ENCODE measurements at regions not wholly inside any gene's neighbourhood (a gene's known extent, or its start where the extent isn't known, plus 50 kb on each side); places are given as distances from the start of the nearest gene placed in this dataset.

DNA sequence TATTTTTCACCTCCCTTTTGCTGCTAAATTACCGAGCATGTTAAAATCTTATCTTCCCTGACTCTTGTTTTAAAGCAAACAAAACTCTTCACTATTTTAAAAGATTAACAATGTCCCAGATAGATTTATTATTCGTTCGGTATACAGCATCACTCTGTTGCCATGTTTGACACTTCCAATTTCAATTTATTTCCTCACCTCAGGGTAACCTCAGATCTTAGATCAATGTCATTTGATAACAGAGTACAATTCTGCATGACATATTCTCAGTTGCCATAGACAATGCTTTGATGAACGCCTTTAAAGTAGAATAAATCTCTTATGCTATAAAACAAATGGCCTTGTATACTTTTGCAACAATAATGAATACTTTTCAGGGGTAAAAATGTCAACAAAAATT is 1078.1 kb upstream of the IGFBP7 start:
- DNase-seq, result no peak

DNA sequence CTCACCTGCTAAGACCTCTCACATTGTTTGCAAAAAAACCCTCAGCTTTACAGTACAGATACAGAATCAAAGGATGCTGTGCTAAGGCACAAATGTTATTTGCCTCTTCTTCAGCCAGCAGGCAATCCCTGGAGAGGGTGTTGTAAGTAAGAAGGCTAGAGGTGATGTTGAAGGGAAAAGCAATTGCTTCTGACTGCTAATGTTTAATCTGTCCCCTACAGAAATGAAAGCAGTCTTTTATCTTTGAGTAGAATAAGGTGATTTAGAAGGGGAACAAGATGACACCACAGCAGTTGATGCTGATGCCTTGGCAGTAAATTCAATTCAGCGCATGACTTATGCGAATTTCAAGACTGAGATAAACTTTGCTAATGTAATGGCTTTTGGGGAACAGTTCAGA is 1064.8 kb upstream of the IGFBP7 start:
- no peak for DNase-seq

DNA sequence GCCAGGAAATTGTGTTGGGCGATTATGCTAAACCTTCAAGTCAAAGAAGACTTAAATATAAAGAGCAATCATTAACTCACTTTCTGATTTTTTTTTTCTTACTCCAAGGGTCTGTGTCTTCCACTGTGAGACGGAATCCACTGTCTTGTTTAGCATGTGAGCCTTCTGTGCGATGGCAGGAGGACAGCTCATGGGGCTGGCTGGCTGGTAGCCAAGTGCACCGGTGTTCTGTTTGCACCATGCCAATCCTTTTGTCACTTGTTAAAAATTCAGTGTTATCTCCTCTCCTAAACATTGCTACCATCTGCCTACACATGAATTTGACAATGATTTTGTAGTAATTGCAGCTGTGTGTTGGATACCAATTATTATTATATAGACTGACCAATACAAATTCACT is 1056.3 kb upstream of the IGFBP7 start:
- DNase-seq, result no peak

DNA sequence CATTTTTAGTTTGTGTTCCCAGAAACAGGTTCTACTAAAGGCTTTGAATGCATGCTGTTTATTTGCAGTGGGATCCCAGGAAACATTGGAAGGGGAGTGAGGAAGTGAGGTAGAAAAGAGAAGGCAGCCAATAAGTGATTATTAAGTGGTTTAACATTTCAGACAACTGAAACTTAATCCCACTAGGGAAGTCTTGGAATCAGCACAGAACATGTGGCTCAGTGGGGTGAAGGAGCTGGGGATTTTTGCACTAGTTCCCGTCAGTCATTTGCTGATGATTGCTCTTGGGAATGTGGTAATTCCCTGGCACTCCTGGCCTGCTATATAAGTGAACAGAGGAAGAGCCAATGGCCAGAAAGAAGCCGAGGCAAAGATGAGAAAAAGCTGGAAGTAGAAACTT is 1053.0 kb upstream of the IGFBP7 start:
- no peak for DNase-seq

DNA sequence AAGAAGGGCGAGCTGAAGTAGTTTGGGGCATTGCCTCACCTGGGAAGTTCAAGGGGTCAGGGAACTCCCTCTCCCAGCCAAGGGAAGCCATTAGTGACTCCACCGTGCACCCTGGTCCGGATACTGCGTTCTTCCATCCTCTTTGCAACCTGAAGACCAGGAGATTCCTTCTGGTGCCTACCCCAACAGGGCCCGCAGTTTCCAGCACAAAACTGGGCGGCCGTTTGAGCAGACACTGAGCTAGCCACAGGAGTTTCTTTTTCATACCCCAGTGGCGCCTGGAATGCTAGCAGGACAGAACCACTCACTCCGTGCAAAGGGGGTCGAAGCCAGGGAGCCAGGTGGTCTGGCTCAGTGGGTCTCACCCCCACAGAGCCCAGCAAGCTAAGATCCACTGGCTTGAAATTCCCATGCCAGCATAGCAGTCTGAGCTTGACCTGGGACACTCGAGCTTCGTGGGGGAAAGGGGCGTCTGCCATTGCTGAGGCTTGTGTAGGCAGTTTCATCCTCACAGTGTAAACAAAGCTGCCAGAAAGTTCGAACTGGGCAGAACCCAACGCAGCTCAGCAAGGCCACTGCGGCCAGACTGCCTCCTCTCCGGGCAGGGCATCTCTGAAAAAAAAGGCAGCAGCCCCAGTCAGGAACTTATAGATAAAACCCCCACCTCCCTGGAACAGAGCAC is 1039.4 kb upstream of the IGFBP7 start:
- DNase-seq, result no peak

DNA sequence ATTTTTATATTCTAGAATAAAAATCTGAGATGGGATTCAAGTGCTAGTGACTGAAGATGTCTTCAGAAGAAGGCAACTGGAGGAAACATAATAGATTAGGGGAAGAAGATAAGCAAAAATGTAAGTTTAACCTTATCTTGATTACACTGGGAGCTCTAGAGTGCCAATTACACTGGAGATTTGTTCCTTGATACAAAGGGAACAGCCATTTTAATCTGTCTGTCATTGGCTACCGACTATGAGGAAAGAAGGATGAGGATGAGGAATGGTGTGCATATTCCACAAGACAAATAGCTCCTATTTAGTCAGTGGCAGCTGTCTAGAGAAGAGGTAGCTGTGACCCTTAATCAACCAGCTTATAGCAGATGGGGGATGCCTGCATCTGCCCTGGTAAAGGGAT is 1034.5 kb upstream of the IGFBP7 start:
- DNase-seq, result no peak

DNA sequence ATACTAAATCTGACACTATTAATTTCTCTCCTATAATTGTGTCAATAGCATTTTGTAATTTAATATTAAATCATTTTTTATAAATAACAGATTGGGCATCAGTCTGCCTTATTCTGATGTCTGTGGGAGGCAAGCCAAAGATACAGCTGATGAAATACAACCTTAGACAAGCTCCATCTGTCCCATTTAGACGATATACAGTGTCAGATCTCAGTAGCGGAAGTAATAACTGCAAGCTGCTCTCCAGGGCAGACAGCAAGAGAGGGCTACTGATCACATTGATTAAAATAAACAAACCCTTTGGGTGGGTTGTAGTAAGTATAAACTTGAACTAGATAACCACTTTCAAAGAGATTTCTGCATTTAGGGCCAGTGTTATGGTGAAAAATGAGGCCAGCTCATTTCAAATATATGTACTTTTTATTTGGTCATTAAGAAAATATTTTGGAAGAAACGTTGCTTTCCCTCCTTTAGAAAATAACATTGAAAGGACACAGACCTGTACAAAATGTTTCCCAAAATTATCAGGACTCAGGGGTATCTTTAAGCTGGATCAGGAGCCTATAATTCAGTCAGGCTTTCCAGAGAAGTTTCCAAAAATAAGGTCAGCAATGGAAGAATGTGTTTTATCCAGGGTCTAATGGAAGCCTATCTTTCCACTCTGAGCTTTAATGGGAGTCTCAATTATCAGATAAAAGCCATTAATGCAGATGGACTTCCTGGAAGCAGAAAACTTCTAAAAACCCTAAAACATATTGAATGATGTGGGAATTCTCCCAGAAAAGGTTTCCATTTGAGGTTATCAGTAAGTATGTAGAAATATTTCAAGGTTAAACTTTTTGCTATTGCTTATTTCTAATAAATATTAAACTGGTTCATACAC is 1028.8 kb upstream of the IGFBP7 start:
- no peak for DNase-seq

DNA sequence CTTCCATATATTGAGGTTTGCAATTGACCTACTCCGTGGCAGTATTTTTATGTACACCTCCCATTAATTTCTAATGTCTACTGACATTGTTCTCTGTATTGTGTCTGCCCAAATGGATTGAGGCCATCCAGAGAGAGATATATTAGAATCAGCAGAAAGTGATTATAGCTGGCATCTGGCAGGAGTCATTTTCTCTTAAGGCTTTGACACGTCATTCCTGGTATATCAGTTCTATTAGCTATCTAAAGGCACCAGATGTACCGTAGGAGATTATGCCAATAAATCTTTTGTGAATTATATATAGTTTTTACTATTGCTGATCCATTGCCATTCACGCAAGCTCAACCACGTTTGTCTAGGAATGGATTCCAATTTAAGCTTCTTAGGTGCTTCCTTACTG is 1026.4 kb upstream of the IGFBP7 start:
- no peak for DNase-seq

DNA sequence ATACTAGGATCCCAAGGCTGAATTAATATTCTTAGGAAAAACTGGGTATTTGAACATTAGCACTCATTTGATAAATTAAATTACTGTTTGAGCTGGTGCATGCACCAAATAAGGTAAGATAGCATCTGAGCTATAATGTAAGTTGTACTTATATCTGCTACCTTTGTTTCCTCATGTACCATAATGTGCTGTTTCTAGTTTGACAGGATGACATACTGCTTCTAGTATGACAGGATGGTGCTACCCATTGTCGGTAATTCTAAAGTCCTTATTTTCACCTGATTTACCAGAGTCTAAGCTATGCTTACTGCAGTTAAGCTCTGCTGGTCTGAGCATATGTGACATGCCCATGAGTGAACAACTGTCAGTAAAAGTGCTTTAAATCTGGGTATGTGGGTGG is 1017.5 kb upstream of the IGFBP7 start:
- no peak for DNase-seq

DNA sequence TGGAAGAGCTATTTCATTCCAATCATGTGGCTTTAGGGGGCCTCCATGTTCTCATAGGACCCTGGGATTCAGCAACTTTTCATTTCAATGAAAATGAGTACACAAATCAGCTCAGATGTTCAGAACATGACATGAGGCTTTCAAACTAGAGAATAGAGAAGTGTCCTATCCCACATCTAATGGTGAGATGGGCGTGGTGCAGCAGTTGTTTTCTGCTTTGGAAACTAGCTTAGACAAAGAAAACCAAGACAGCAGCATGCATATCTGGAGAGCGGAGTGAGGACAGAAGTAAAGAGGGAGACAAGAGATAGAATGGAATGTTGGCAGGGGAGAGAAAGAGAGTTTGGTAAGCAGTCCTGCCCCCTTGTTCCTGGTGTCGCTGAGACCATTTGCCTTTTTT is 1009.1 kb upstream of the IGFBP7 start:
- no peak for DNase-seq

DNA sequence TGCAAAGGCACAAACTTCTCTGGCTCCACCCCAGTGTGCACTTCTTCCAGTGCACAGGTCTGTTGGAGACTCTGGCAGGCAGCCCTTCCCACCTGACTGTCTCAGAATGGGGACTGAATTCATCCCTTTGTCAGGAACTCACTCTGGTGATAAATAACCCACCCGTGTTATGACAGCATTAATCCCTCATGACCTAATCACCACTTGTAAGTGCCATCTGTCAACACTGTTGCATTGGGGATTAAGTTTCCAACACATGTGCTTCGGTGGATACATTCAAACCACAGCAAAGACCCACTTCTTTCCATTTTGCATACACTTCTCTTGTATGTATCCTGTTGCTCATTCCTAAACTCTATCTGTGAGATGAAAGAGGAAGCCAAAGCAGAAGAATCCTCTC is 1002.9 kb upstream of the IGFBP7 start:
- DNase-seq, result no peak

DNA sequence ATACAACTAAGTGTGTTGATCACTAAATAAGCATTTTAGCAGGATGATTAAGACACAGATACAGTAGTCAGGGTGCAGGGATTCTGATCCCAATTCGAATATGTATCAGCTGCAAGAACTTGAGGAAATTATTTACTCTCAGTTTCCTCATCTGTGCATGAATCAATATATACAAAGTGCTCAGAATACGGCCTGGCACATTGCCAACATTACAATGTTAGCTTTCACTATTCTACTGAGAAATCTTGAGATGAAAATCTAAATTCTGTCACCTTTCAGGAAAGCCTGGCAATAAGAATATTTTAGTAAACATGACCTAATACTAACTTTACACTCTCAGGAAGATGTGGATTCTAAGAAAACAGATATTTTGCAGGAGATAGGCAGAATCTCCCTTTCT is 1001.6 kb upstream of the IGFBP7 start:
- no peak for DNase-seq

DNA sequence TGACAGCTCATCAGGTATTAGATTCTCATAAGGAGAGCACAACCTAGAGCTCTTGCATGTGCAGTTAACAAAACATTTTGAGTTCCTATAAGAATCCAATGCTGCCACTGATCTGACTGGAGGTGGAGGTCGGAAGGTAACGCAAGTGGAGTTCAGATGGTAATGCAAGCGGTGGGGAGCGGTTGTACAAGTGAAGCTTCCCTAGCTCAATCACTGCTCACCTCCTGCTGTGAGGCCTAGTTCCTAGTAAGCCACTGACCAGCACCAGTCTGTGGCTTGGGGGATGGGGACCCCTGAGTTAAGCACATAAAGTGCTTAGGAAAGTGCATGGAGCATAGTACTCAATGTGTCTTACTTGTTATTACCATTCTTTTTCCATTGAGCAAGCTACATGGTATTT is 983.2 kb upstream of the IGFBP7 start:
- no peak for DNase-seq

DNA sequence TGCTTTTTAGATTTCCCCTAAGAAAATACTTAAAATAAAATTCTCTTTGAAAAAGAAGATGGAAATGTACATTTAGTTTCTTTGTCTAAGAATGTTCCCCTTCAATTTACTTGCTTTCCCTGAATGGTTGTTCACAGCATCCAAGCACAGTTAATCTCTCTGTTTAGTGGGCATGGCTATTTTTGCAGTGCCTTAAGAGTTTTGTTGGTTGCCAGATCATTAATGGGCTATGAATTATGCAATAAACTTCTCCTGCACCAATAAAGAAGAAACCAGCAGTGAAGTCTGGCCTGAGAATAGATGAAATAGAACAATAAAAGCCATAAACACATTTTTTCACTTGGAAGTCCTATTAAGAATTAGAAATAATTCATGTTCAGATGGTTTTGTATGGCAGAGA is 980.4 kb upstream of the IGFBP7 start:
- no peak for DNase-seq

DNA sequence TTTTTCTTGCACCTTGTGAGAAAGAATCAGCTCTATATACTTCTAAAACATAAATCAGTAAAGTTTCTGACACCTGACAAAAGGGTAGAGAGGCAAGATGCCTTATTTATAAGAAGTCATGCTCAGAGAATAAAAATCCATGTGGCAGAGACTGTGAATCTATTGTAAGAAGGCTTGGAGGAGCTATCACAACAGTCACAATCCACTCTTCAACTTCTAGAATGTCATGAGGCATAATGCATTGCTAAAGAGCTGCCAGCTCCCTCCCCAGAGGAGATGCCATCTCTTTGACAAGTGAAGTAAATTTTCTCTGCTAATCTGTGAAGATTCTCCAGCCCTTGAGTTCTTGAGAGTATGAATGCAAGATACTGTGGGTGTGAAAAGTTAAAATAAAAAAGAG is 971.2 kb upstream of the IGFBP7 start:
- DNase-seq, result no peak

DNA sequence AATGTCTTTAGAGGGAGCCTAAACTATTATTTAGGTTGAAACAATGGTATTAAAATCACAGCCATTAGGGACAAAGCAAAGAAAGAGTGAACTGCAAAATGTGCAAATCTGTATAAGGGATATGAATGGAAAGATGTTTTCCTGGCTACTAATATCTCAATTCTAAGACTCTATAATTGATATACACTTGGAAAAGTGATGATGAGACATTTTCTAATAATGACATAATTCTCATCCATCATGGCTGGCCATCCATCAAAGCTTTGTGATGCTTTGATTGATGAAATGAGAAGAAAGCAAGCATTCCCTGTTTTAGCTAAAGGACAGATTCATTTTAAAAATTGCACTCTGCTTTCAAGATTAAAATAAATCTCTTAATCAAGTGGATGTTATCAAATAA is 965.5 kb upstream of the IGFBP7 start:
- no peak for DNase-seq

DNA sequence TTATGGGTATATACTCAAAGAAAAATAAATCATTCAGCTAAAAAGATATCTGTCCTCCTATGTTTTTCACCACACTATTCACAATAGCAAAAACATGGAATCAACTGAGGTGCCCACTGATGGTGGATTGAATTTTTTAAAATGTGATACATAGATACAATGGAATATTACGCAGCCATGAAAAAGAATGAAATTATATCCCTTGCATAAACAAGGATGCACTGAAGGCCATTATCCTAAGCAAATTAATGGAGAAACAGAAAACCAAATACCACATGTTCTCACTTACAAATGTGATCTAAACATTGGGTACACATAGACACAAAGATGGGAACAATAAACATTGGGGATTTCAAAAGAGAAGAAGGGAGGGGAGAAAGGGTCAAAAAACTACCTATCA is 964.2 kb upstream of the IGFBP7 start:
- no peak for DNase-seq

DNA sequence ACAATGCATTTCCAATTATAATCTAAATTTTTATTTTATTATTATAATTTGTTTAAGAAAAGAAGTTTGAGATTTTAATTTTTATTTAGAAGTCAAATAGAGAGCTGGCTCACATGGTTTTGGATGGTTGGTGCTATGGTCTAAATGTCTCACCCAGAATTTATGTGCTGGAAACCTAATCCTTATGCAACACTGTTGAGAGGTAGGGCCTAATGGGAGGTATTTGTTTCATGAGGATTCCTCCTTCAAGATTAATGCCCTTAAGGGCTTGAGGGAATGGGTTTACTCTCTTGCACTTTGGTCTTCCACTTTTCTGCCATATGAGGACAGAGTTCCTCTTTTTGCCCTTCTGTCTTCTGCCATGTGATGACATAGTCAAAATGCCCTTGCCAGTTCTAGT is 960.5 kb upstream of the IGFBP7 start:
- DNase-seq, result no peak

DNA sequence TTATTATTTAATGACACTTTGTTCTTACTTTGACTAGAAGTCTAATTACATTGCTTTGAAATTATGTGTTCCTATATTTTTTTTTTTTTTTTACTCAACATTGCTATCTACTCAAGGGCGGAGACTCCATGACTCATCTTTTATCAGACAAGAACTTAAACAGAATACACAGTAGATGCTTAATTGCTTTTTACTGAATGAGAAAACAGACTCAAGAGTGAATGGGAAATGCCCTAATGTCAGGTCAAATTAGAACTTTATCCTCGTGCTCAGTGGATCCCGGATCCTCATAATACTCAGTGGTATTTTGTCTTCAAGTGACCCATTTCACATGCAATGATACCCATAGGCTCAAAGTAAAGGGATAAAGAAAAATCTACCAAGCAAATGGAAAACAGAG is 954.5 kb upstream of the IGFBP7 start:
- no peak for DNase-seq

DNA sequence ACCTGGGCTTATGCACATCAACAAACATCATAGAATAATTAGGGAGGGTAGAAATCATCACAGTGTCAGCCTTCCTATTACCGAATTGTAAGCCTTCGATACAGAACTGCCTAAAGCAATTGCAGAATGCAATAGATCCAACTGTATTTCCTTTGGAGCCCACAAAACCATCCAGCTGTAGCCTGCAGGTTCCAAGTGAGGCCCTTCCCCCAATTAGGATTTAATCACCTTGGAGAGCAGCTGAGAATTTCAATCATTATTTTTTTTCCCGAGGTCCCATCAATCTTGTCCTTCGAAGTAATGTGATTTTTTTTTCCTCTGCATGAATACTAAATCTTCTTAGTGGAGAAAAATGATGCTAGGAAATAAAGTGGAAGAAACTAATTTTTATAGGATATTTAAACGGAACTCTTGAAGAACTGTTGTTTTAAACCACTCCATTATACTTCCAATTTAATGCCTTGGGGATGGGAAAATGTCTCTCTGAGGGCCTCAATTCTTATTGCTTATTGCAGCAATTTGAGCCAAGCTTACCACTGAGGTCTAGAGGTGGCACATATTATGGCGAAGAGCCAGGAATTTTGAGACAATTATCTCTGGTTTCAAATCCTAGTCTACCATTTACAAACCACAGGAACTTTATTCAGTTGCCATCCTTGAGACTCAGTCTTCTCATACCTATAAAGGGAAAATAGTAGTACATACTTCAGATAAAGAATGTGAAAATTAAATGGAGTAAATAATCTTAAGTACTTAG is 953.4 kb upstream of the IGFBP7 start:
- no peak for DNase-seq

DNA sequence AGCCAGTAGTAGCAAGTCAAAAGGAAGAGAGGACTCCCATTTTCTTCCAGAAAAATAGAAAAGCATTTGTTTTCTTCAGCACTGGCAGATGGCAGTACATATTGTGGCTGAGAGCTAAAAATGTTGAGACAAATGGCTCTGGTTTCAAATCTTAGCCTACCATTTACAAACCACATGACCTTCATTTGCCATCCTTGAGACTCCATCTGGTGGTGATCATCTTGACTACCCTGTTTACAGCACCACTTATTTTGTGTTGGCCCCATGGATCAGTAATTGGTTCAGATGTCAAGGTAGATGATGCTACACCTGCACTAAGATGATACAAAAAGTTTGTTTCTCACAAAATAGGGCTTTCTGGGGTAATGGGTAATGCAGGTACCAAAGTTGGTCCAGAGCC is 951.8 kb upstream of the IGFBP7 start:
- no peak for DNase-seq

DNA sequence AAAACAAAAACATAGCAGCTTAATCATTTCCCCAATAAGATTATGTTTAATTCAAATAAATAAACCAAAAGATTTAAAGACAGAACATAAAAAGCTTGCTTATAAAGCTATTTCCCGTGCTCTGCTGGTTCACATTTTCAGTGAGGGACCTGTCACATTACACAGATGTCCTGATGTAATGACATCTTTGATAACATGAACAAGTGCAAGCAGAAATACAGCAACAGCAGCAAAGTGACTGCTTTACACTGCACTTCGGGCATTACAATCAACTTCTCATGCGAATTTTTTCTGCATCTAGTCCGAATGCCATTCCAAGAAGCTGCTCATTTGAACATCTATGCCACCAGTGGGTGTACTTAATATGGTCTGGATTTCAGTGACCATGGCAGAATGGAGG is 940.3 kb upstream of the IGFBP7 start:
- no peak for DNase-seq

DNA sequence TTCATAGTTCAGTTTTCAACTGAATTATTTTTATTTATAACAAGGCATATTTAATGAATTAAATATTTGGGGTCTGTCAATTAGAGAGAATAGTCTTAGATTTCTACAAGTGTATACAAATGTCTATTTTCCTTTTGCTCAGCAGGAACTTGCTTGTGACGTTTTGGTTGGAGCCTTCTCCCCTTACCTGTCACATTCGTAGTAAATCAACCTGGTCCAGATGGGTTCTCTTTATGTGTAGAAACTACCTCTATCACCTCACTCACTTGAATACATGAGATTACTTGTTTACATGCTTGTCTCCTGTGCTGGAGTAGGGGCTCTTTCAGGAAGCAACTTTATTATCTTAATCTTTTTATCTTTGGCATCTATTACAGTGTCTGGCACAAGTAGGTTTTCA is 938.3 kb upstream of the IGFBP7 start:
- no peak for DNase-seq

DNA sequence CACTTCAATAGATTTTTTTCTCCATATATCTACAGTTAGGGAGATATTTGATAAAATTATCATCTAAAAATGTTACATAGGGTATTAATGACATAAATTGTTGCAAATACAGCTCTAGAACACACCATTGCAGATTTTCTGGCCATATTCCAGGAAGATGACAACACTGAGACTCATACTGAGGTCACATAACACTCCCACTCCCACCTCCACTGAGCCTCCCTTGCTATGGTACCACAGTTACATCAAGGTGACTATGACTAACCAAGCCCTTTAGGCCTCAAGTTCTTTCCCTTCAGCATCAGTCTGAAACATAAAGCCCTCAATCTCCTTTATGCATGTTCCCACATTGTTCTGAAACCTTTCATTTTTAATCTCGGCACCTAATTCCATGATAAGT is 932.0 kb upstream of the IGFBP7 start:
- no peak for DNase-seq
